Hepatocyte (in vitro differentiated cells): ENCODE measurements at regions not wholly inside any gene's neighbourhood (a gene's known extent, or its start where the extent isn't known, plus 50 kb on each side); places are given as distances from the start of the nearest gene placed in this dataset.
"Not testable (repeated sequence)": the region's sequence is repeated elsewhere in the genome, so short reads cannot be mapped to it uniquely, and the experiment has no call there.

ENCODE experiments used
- EZH2 ChIP-seq: fragments of 200-600 bp; sonication (generic); IDR thresholded peaks from 2 replicates; pipeline ENCODE4 v1.6.1; 2016; ENCODE audit warnings: antibody characterized with exemption, mild to moderate bottlenecking, borderline replicate concordance
- EZH2phosphoT487 ChIP-seq: fragments of 200-600 bp; sonication (generic); IDR thresholded peaks from one replicate; pipeline ENCODE4 v1.6.1; 2018; ENCODE audit warnings: antibody characterized with exemption, mild to moderate bottlenecking, low read depth, moderate library complexity; ENCODE audit not compliant: unreplicated experiment, severe bottlenecking
- TF ChIP-seq, protein P1 (sequence below): fragments of 200-600 bp; sonication (generic); IDR thresholded peaks from 2 replicates; pipeline ENCODE4 v1.5.1; 2016; ENCODE audit warnings: antibody characterized with exemption, mild to moderate bottlenecking; ENCODE audit not compliant: poor library complexity

DNA sequence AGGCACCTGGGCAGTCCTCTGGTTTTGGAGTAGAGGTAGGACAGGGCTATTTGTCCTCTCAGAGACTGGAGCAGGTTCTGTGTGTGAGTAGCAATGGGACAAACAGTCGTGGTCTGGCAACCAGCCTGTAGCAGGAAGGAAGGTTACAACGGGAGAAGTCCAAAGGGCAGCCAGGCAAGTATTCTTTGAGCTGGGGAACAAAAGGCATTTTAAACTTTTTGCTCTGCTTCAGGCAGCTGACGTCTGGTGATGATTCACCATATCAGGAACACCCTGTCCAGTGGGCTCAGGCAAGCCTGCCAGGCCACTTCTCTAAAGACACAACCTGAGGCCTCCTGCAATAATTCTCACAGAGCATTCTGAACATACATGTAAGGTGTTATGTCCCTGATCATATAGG, 215.8 kb downstream of the FAM72C start:
- TF ChIP-seq, protein P1, sequence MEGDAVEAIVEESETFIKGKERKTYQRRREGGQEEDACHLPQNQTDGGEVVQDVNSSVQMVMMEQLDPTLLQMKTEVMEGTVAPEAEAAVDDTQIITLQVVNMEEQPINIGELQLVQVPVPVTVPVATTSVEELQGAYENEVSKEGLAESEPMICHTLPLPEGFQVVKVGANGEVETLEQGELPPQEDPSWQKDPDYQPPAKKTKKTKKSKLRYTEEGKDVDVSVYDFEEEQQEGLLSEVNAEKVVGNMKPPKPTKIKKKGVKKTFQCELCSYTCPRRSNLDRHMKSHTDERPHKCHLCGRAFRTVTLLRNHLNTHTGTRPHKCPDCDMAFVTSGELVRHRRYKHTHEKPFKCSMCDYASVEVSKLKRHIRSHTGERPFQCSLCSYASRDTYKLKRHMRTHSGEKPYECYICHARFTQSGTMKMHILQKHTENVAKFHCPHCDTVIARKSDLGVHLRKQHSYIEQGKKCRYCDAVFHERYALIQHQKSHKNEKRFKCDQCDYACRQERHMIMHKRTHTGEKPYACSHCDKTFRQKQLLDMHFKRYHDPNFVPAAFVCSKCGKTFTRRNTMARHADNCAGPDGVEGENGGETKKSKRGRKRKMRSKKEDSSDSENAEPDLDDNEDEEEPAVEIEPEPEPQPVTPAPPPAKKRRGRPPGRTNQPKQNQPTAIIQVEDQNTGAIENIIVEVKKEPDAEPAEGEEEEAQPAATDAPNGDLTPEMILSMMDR: not testable (repeated sequence)
- not testable (repeated sequence) for TF ChIP-seq EZH2, EZH2phosphoT487
